ENCODE measurements at regions not wholly inside any gene's neighbourhood (a gene's known extent, or its start where the extent isn't known, plus 50 kb on each side); places are given as distances from the start of the nearest gene placed in this dataset.

- Histone ChIP-seq H4K91ac (ENCODE audit: insufficient read depth, low read depth, low read length) (no peak overlapping the region), H4K5ac (ENCODE audit: low read depth, low read length) (no peak overlapping the region), H3K79me1 (ENCODE audit: low read depth in 1 of 2, low read length in 2 of 2) (no peaks in the 10 kb centered on the region), H2BK15ac (ENCODE audit: low read depth, low read length) (no peak overlapping the region), H2AFZ (replicated peaks; ENCODE audit: low read length, poor library complexity) (no peak overlapping the region), H3K9me3 (ENCODE audit: control insufficient read depth, insufficient read depth, low read length) (no peaks in the 10 kb centered on the region), H3K4me3 (ENCODE audit: insufficient read depth, low read depth, low read length) (no peak overlapping the region), H3K27me3 (ENCODE audit: control insufficient read depth, insufficient read depth, low read length) (peaks cover 8% of the 10 kb centered on the region; the same call in 1 of the 2 replicates), H4K8ac (ENCODE audit: low read depth in 2 of 2, low read length in 2 of 2) (no peak overlapping the region), H3K4me2 (ENCODE audit: low read depth, low read length) (no peak overlapping the region), H3K4me1 (ENCODE audit: control insufficient read depth, insufficient read depth, low read length) (no peaks in the 10 kb centered on the region), H3K36me3 (ENCODE audit: control insufficient read depth, insufficient read depth, low read length) (no peaks in the 10 kb centered on the region), H2BK20ac (ENCODE audit: low read depth, low read length) (no peak overlapping the region), H3K56ac (ENCODE audit: extremely low read depth, insufficient read depth, low read length) (no peak overlapping the region), H3K18ac (ENCODE audit: low read depth, low read length) (no peak overlapping the region), H2AK5ac (ENCODE audit: low read depth, low read length) (no peak overlapping the region), H3K4ac (ENCODE audit: low read depth, low read length) (no peak overlapping the region), H3K9ac (ENCODE audit: low read depth, low read length) (no peak overlapping the region), H2BK5ac (ENCODE audit: low read depth, low read length, poor library complexity, severe bottlenecking) (no peak overlapping the region), H4K20me1 (ENCODE audit: insufficient read depth, low read length) (no peaks in the 10 kb centered on the region), H3K9me1 (ENCODE audit: insufficient read depth, low read length) (no peaks in the 10 kb centered on the region), H3K23ac (ENCODE audit: low read depth, low read length) (no peak overlapping the region), H3K14ac (replicated peaks; ENCODE audit: low read depth, low read length) (no peak overlapping the region), H2BK120ac (ENCODE audit: low read depth, low read length) (no peak overlapping the region), H2AK9ac (replicated peaks; ENCODE audit: low read depth, low read length, poor library complexity) (no peak overlapping the region), H3K27ac (ENCODE audit: insufficient read depth, low read length) (no peak overlapping the region)
- no TSS peak for BruUV-seq (replicated peaks)
- intact Hi-C loops (cut with micrococcal nuclease), result no loop called here
- peak; percentile 24 for DNase-seq
- in situ Hi-C loops (cut with MboI; ENCODE audit: low sequenced_read_pairs), result no loop called here
- ATAC-seq (ENCODE audit: low read depth), result no peak
- dilution Hi-C loops (cut with HindIII; ENCODE audit: low sequenced_read_pairs, unreplicated experiment), result no loop called here
- ChIA-PET POLR2A (ENCODE audit: unreplicated experiment) (no interaction called here), CTCF (no interaction called here)
- WGBS, 2 experiments (ENCODE audit: extremely low coverage in 2 of 2, insufficient read length in 1 of 2), result no CpG with 5 or more reads among the region's 1 CpG
- TF ChIP-seq MAFK (IDR thresholded peaks at IDR 0.05; ENCODE audit: low read depth, low read length), result peak; percentile 41; the same call in 1 of the 2 replicates
- TF ChIP-seq MXI1 (IDR thresholded peaks at IDR 0.05; ENCODE audit: borderline replicate concordance, low read depth, low read length), result no peak
Observed at GRCh38 chr11:128269466-128269865, 317.9 kb downstream of the ETS1 start.
